AG08395 (cell line): ENCODE measurements at regions not wholly inside any gene's neighbourhood (a gene's known extent, or its start where the extent isn't known, plus 50 kb on each side); places are given as distances from the start of the nearest gene placed in this dataset.

ENCODE experiments used
- DNase-seq: peaks from one replicate; pipeline ENCODE4 v3.0.0; 2012; ENCODE audit warnings: mixed read lengths, low spot score

GRCh38 chr4:148740701-148741100, 298.5 kb upstream of the NR3C2 start:
- DNase-seq = no peak

DNA sequence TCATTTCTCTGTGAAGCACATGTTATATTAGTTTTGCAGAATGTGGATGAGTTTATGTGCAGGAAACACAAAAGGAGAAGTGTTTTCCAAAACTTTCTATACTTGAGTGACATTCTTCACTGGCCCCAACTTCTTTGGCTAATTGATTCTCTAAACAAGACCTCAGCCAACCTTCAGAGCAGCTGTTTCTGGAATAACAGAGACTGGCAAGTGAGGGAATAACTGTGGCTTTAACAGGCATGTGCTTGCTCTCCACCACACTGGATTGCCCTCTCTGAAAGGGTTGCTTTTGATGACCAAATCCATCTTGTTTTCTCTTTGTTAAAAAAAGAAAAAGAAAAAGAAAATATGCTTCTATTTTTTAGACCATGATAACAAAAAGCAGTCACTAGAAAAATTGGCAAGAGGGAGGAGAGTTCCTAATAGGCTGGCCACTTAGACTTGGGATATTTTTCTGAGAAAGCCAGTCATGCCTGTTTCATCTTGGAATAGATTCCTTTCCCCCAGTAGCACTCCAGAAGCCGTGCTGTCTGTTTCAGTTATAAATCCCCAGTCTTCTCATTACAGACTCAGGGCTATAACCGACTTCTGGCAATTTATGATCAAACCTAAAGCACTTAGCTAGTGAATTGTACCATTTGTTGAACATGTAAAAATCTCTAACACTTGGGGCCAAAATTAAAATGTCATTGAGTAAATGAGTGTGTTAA, 295.0 kb upstream of the NR3C2 start:
- DNase-seq = no peak

DNA sequence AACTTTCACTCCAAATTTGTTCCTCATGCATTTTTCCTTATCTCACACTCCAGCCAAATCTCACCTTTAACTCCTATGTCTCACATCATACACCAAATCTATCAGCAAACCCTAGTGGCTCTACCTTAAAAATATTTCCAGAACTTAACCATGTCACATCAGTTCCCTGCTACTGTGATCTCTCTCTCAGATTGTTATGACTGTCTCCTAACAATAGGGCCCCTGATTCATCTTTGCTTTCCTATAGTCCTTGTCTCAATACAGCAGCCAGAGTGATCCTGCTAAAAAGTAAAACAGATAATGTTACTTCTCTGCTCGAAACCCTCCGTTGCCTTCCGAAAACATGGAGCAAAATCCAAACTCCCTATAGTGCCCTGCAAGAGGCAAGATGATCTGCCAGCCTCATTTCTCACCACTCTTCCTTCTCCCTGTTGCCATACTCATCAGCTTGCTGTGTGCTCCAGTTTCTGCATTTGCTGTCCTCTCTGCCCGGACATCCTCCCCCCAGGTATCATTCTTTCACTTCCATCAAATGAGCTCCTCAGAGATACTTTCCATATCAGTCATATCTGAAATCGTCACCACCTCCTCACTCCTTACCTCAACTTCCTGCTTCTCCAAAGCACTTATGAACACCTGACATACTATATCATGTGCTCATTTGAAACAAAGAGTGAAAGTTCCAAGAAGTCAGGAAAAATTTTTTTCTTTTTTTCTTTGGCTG, 293.4 kb upstream of the NR3C2 start:
- DNase-seq = no peak

DNA sequence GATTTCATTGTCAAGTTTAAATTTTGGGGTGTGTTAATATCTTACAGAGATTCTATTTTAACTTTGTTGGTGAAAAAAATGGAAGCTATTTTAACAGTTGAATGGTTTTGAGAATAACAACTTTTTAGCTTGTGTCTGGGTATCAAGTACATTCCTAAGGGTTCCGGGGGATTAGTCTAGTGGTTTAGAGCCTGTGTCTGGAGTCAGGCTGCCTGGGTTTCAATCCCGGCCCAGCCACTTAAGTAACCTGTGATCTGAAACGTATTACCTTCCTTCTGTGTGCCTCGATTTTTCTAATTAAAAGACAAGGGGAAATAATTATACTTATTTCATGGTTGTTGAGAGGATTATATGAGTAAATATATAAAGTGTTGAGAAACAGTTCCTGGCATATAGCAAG, 288.6 kb upstream of the NR3C2 start:
- DNase-seq = no peak

DNA sequence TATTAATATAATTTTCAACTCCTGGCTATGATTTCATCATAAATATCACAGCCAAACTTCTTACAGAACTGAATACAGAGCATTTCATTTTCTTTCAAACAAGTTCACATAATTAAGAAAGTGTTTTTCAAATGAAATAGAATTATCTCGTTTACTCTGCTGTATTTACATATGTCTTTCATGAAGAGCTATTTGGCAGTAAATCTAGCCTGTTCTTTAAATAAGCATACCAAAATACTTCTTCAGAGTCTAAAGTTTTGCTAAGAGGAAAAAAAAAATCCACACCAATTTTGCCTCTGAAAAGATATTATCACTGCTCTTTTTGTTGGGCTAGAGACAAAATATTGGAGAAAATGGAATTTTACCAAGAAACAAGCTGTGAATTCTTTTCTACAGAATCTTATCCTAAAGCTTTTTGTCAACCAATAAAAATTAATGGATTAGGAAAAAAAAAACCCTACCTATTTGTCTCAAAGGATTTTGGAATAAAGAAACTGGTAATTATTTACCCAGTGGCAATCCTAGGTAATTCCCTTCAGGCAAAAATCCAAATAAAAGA, 287.9 kb upstream of the NR3C2 start:
- DNase-seq = no peak

DNA sequence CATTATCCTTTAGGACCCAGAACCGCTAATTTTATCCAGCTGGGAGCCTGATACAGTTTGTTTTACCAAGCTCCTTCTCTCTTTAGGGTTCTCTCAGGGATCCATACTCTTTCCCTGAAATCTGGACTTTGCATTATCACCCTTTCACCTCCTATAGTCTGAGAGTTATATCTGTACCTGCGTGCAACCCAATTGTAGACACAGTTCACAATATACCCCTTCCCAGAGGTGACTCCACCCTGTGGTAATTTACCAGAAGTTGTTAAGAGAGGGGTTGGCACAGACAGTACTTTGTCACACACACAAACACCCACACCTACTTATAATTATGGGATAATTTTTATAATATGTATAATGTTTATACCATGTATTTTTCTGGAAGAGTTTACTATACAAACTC, 275.8 kb upstream of the NR3C2 start:
- no peak for DNase-seq

GRCh38 chr4:148716431-148717052, 274.3 kb upstream of the NR3C2 start:
- DNase-seq = no peak

- DNase-seq = no peak
These were observed 262.1 kb upstream of the NR3C2 start for GRCh38 chr4:148704291-148704690.

GRCh38 chr4:148694702-148695101, 252.5 kb upstream of the NR3C2 start:
- no peak for DNase-seq

GRCh38 chr4:148693913-148694649, 251.9 kb upstream of the NR3C2 start:
- no peak for DNase-seq

DNA sequence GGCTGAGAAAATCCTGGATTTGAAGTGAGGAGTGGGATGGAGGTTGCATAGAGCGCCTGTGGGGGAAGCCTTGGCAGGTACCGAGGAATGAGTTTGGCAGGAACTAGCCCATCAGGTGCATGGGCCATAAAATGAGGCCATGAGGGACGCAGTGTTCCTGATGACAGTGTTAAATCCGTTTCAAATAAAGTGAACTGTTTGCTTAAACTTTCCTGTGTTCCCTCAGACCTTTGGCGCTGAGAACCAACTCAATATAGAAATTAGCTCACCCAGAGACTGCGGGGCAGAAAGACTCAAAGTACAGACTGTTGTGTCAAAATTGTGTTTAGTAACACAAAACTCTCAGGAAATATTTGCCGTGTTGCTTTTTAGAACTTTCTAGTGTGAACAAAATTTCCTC, 250.0 kb upstream of the NR3C2 start:
- DNase-seq = no peak

DNA sequence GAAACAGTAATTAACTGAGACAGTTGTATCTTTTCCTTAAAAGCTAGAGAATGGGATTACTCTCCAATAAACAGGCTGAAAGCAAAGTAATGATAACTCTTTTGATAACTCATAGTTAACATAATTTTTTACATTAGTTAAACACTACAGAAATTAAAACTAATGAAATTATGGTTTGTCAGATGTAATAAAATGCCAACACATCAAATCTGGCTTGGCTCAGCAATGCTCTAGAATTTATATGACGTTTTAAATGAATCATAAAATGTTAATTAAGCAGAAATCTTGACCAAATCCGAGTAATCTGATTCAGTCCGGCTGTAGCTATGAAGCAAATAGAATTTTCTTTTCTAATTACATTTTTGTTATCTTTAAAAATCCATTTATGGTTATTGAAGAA, 244.2 kb upstream of the NR3C2 start:
- DNase-seq = no peak

- no peak for DNase-seq
These were observed 242.4 kb upstream of the NR3C2 start for GRCh38 chr4:148684638-148685037.

GRCh38 chr4:148680884-148681283, 238.7 kb upstream of the NR3C2 start:
- no peak for DNase-seq

DNA sequence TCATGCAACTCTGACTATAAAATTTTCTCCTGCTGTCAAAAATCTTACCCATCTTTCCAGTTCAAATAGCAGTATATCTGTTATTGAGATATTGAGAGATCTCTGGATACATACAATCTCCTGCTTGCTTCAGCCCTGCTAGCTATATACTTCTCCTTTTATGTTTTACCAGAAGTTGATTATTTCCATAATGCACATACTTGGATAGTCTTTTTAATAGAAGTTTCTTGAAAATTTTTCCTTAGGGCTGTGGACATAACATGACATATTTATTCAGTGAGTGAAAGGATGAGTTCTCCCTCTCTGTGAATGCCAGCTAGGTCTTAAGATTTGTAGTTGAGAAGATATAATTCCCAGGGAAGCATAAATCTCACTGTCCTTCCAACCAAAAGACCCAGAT, 234.1 kb upstream of the NR3C2 start:
- DNase-seq = no peak

- no peak for DNase-seq
These were observed 232.7 kb upstream of the NR3C2 start for GRCh38 chr4:148674876-148675275.

DNA sequence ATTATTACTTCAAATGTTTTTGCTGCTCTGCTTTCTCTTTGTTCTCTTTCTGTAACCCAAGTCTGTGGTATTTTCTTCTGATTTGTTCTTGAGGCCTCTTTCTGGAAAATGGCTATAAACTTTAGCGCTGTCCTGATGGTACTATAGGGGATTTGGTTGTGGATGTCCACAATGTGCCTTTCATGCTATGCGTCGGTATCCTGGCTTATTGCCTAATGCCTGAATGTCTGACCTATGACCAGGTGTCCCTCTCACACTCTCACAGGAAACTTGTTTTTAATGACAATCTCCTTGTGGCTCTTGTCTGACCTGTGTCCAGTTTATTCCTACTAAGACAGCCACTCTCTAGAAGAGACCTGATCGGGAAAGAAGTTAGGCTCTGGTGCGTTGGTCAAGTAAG, 222.4 kb upstream of the NR3C2 start:
- DNase-seq = no peak

DNA sequence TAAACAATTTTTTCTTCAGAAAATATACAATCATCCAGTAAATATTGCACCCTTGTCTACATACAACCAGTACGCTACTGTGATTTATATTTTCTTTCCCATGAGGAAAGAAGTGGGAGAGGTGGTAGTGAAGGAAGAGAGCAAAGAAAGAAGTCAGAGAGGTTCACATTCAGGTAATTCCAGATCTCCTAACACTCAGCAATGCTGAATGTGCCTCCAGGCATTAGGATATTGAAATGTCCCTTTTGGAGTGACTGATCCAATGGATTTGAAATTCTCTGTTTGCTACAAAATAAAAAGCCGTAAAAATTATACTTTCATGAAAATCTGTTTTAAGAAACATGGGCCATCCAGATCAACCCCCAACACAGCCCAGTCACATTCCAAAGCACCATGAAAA, 211.9 kb upstream of the NR3C2 start:
- DNase-seq = no peak

DNA sequence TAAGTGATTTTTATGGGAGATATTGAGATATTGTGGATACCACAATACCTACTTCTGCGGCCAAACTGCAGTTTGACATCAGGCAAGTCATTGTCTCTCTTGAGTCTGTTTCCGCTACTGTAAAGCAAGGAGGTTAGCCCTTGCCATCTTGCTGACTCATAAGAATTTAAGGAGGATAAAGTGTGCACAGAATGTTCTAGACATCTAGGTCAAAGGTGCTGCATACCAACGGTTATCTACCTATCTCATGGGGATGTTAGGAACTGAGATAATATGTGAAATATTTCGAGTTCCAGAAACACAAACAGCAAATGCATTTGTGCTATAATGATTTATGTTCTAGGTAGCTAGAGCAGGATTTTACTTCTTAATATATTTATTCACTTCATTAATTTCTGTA, 211.5 kb upstream of the NR3C2 start:
- no peak for DNase-seq

GRCh38 chr4:148651991-148652390, 209.8 kb upstream of the NR3C2 start:
- DNase-seq = no peak

DNA sequence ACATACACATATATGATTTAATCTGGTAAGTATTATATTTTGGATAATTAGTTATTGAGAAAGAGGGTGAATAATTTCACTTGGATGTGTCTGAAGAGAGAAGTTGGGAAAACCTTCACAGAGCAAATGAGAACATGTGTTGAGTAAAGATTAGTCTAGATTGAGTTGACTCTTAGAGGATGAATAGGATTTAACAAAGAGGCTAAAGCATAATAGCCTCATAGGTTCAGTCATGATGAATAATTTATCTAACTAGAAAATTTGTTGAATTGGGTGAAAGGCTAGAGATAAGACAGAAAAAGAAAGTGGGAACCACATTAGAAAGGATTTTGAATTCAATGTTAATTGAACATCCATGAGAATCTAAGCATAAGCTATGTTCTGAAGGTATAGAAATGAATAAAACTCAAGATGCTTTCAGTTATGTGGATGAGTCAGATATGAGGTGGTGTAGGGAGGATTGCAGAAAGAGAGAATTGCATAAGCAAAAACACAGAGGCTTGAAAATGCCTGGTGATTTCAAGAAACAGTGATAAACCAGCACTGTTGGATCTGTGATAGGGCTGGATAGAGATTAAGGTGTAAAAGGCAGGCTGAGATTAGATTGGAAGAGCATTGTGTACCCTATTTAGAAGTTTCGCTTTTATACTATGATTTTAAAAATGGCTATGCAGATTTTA, 207.6 kb upstream of the NR3C2 start:
- DNase-seq = no peak

DNA sequence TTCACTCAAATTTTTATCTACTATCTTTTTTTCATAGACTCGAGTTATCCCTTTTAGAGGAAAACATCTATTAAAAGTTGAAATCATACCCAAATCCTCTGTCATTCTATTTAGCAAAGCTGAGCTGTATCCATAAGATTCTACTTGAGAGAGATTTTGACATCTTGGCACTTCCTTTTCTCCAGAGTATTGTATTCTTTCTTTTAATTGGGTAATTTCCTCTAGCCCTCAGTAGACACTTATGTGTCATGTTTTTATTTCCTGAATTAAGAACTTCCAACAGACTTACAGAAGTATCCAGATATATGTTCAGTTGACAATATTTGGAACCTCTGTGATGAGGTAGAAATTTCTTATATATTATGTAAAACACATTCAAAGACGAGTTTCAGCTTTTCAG, 201.6 kb upstream of the NR3C2 start:
- DNase-seq = no peak
